Activated T-cell treated with anti-CD3 and anti-CD28 coated beads, Interleukin-2, amount 50 U/mL, for 4 hours (primary cell): ENCODE measurements at regions not wholly inside any gene's neighbourhood (a gene's known extent, or its start where the extent isn't known, plus 50 kb on each side); places are given as distances from the start of the nearest gene placed in this dataset.

ENCODE experiments used
- ATAC-seq, 2 donors: fragments of 200-7000 bp; cut with Tn5 transposase; one replicate each; pipeline ENCODE4 v1.10.0; 2021
- DNase-seq: peaks from one replicate; pipeline ENCODE4 v3.0.0-alpha.2; 2020
- H3K27me3 Mint-ChIP-seq: one replicate; pipeline ENCODE4 v1.8.0; 2021; ENCODE audit warnings: low read depth, mixed read lengths
- H3K36me3 Mint-ChIP-seq: one replicate; pipeline ENCODE4 v1.8.0; 2022; ENCODE audit warnings: mixed read lengths; ENCODE audit not compliant: insufficient read depth
- H3K4me1 Mint-ChIP-seq: one replicate; pipeline ENCODE4 v1.8.0; 2021; ENCODE audit warnings: low read depth, mixed read lengths
- H3K4me3 Mint-ChIP-seq: one replicate; pipeline ENCODE4 v1.8.0; 2021; ENCODE audit warnings: mild to moderate bottlenecking, moderate library complexity, mixed read lengths
- H3K9me3 Mint-ChIP-seq: one replicate; pipeline ENCODE4 v1.8.0; 2021; ENCODE audit warnings: mixed read lengths

GRCh38 chr18:68467329-68467728 lies 247.6 kb downstream of the TMX3 start:
- ATAC-seq, result no peak
- H3K4me3 Mint-ChIP-seq, result no peak overlapping the region

GRCh38 chr18:68466672-68467071 lies 248.2 kb downstream of the TMX3 start:
- no peaks in the 10 kb centered on the region for H3K36me3 Mint-ChIP-seq
- no peak for DNase-seq

More at GRCh38 chr18:68467329-68467728, 247.6 kb downstream of the TMX3 start:
- DNase-seq, result no peak
- Mint-ChIP-seq H3K4me1 (peaks cover 2% of the 10 kb centered on the region), H3K27me3 (peaks cover 2% of the 10 kb centered on the region), H3K9me3 (no peaks in the 10 kb centered on the region), H3K36me3 (no peaks in the 10 kb centered on the region)

GRCh38 chr18:68462766-68463165 lies 252.1 kb downstream of the TMX3 start:
- Mint-ChIP-seq H3K4me3 (no peak overlapping the region), H3K9me3 (no peaks in the 10 kb centered on the region), H3K36me3 (no peaks in the 10 kb centered on the region), H3K4me1 (no peaks in the 10 kb centered on the region), H3K27me3 (no peaks in the 10 kb centered on the region)
- ATAC-seq, result no peak
- DNase-seq, result no peak

More at GRCh38 chr18:68466672-68467071, 248.2 kb downstream of the TMX3 start:
- no peaks in the 10 kb centered on the region for H3K9me3 Mint-ChIP-seq
- peaks cover 2% of the 10 kb centered on the region for H3K27me3 Mint-ChIP-seq
- H3K4me1 Mint-ChIP-seq, result peaks cover 2% of the 10 kb centered on the region
- no peak overlapping the region for H3K4me3 Mint-ChIP-seq
- no peak for ATAC-seq

GRCh38 chr18:68462148-68462547 lies 252.8 kb downstream of the TMX3 start:
- Mint-ChIP-seq H3K9me3 (no peaks in the 10 kb centered on the region), H3K4me1 (no peaks in the 10 kb centered on the region), H3K4me3 (no peak overlapping the region), H3K27me3 (no peaks in the 10 kb centered on the region), H3K36me3 (no peaks in the 10 kb centered on the region)
- DNase-seq, result no peak
- ATAC-seq, result no peak

- no peaks in the 10 kb centered on the region for H3K9me3 Mint-ChIP-seq
These were observed 253.4 kb downstream of the TMX3 start for GRCh38 chr18:68461481-68462018.

GRCh38 chr18:68459968-68460367 lies 254.9 kb downstream of the TMX3 start:
- no peak overlapping the region for H3K4me3 Mint-ChIP-seq
- no peak for ATAC-seq
- no peaks in the 10 kb centered on the region for H3K9me3 Mint-ChIP-seq
- no peaks in the 10 kb centered on the region for H3K4me1 Mint-ChIP-seq
- DNase-seq, result no peak
- H3K36me3 Mint-ChIP-seq, result no peaks in the 10 kb centered on the region
- no peaks in the 10 kb centered on the region for H3K27me3 Mint-ChIP-seq

More at GRCh38 chr18:68461481-68462018, 253.4 kb downstream of the TMX3 start:
- Mint-ChIP-seq H3K27me3 (no peaks in the 10 kb centered on the region), H3K4me1 (no peaks in the 10 kb centered on the region), H3K4me3 (no peak overlapping the region), H3K36me3 (no peaks in the 10 kb centered on the region)
- DNase-seq, result no peak
- ATAC-seq, result no peak

- DNase-seq (no peak), ATAC-seq (no peak)
- Mint-ChIP-seq H3K4me3 (no peak overlapping the region), H3K36me3 (no peaks in the 10 kb centered on the region), H3K9me3 (no peaks in the 10 kb centered on the region), H3K27me3 (no peaks in the 10 kb centered on the region), H3K4me1 (no peaks in the 10 kb centered on the region)
These were observed 257.9 kb downstream of the TMX3 start for GRCh38 chr18:68456985-68457384.

- Mint-ChIP-seq H3K36me3 (no peaks in the 10 kb centered on the region), H3K4me1 (no peaks in the 10 kb centered on the region)
These were observed 259.7 kb downstream of the TMX3 start for GRCh38 chr18:68455229-68455603.

GRCh38 chr18:68454511-68455228 lies 260.2 kb downstream of the TMX3 start:
- H3K4me1 Mint-ChIP-seq, result no peaks in the 10 kb centered on the region
- ATAC-seq (no peak), DNase-seq (no peak)
- no peaks in the 10 kb centered on the region for H3K27me3 Mint-ChIP-seq
- H3K4me3 Mint-ChIP-seq, result no peak overlapping the region
- H3K9me3 Mint-ChIP-seq, result no peaks in the 10 kb centered on the region
- no peaks in the 10 kb centered on the region for H3K36me3 Mint-ChIP-seq

More at GRCh38 chr18:68455229-68455603, 259.7 kb downstream of the TMX3 start:
- no peak for ATAC-seq
- Mint-ChIP-seq H3K9me3 (no peaks in the 10 kb centered on the region), H3K4me3 (no peak overlapping the region), H3K27me3 (no peaks in the 10 kb centered on the region)
- DNase-seq, result no peak

GRCh38 chr18:68449292-68449691 lies 265.6 kb downstream of the TMX3 start:
- no peaks in the 10 kb centered on the region for H3K4me1 Mint-ChIP-seq
- no peaks in the 10 kb centered on the region for H3K36me3 Mint-ChIP-seq
- H3K9me3 Mint-ChIP-seq, result no peaks in the 10 kb centered on the region
- DNase-seq, result no peak
- H3K4me3 Mint-ChIP-seq, result no peak overlapping the region
- no peaks in the 10 kb centered on the region for H3K27me3 Mint-ChIP-seq
- ATAC-seq, result no peak

GRCh38 chr18:68448736-68449135 lies 266.2 kb downstream of the TMX3 start:
- no peak overlapping the region for H3K4me3 Mint-ChIP-seq
- H3K27me3 Mint-ChIP-seq, result no peaks in the 10 kb centered on the region
- ATAC-seq (no peak), DNase-seq (no peak)
- H3K9me3 Mint-ChIP-seq, result no peaks in the 10 kb centered on the region
- no peaks in the 10 kb centered on the region for H3K36me3 Mint-ChIP-seq
- no peaks in the 10 kb centered on the region for H3K4me1 Mint-ChIP-seq

- no peaks in the 10 kb centered on the region for H3K9me3 Mint-ChIP-seq
- H3K36me3 Mint-ChIP-seq, result no peaks in the 10 kb centered on the region
- no peaks in the 10 kb centered on the region for H3K4me1 Mint-ChIP-seq
- DNase-seq, result no peak
- no peaks in the 10 kb centered on the region for H3K27me3 Mint-ChIP-seq
- H3K4me3 Mint-ChIP-seq, result no peak overlapping the region
- no peak for ATAC-seq
These were observed 267.6 kb downstream of the TMX3 start for GRCh38 chr18:68447286-68447685.

GRCh38 chr18:68445668-68446426 lies 269.1 kb downstream of the TMX3 start:
- no peak overlapping the region for H3K4me3 Mint-ChIP-seq
- H3K36me3 Mint-ChIP-seq, result no peaks in the 10 kb centered on the region
- H3K9me3 Mint-ChIP-seq, result no peaks in the 10 kb centered on the region
- ATAC-seq (no peak), DNase-seq (no peak)
- no peaks in the 10 kb centered on the region for H3K27me3 Mint-ChIP-seq
- no peaks in the 10 kb centered on the region for H3K4me1 Mint-ChIP-seq

- Mint-ChIP-seq H3K4me3 (no peak overlapping the region), H3K27me3 (no peaks in the 10 kb centered on the region), H3K4me1 (no peaks in the 10 kb centered on the region), H3K9me3 (no peaks in the 10 kb centered on the region), H3K36me3 (no peaks in the 10 kb centered on the region)
- DNase-seq (no peak), ATAC-seq (no peak)
These were observed 269.8 kb downstream of the TMX3 start for GRCh38 chr18:68445136-68445535.

- peaks cover 4% of the 10 kb centered on the region for H3K4me1 Mint-ChIP-seq
These were observed 273.7 kb downstream of the TMX3 start for GRCh38 chr18:68441241-68441640.

More at GRCh38 chr18:68441241-68441640, 273.7 kb downstream of the TMX3 start:
- no peak overlapping the region for H3K4me3 Mint-ChIP-seq
- no peaks in the 10 kb centered on the region for H3K27me3 Mint-ChIP-seq
- H3K9me3 Mint-ChIP-seq, result peaks cover 8% of the 10 kb centered on the region
- ATAC-seq (no peak), DNase-seq (no peak)
- H3K36me3 Mint-ChIP-seq, result no peaks in the 10 kb centered on the region
